Heart right ventricle (tissue), 16 donors: ENCODE measurements at regions not wholly inside any gene's neighbourhood (a gene's known extent, or its start where the extent isn't known, plus 50 kb on each side); places are given as distances from the start of the nearest gene placed in this dataset.

Experiments used
- ATAC-seq, 8 donors: fragments of 200-7000 bp; cut with Tn5 transposase; one replicate each; pipeline ENCODE4 v1.9.1; 2020; ENCODE audit warnings: mild to moderate bottlenecking in 8 of 8, moderate library complexity in 8 of 8, moderate number of reproducible peaks in 1 of 8
- DNase-seq, 2 donors: peaks; one replicate each; pipeline ENCODE4 v3.0.0-alpha.2; 2020
- H3K27ac ChIP-seq, 10 donors: fragments of 200-600 bp; sonication (generic) in 2 of 10; one replicate each; pipeline versions ENCODE4 v1.5.0 to v1.8.0; 2020 to 2022; ENCODE audit warnings: mild to moderate bottlenecking in 3 of 10
- H3K27me3 ChIP-seq, 7 donors: fragments of 200-600 bp; one replicate each; pipeline ENCODE4 v1.8.0; 2021 to 2022; ENCODE audit warnings: mild to moderate bottlenecking in 2 of 7
- H3K36me3 ChIP-seq, 9 donors: fragments of 200-600 bp; sonication (generic) in 1 of 9; one replicate each; pipeline versions ENCODE4 v1.5.0 to v1.8.0; 2020 to 2022; ENCODE audit warnings: mild to moderate bottlenecking in 2 of 9
- H3K4me1 ChIP-seq, 9 donors: fragments of 200-600 bp; sonication (generic) in 1 of 9; one replicate each; pipeline versions ENCODE4 v1.5.0 to v1.8.0; 2020 to 2022; ENCODE audit warnings: mild to moderate bottlenecking in 4 of 9
- H3K4me3 ChIP-seq, 10 donors: fragments of 200-600 bp; sonication (generic) in 2 of 10; one replicate each; pipeline versions ENCODE4 v1.5.0 to v1.8.0; 2020 to 2022; ENCODE audit warnings: mild to moderate bottlenecking in 7 of 10, moderate library complexity in 2 of 10
- H3K9me3 ChIP-seq, 11 donors: fragments of 200-600 bp in 10 of 11; sonication (generic) in 2 of 11; one replicate each; pipeline versions ENCODE4 v1.5.0 to v1.8.0; 2013 to 2022; ENCODE audit warnings: mild to moderate bottlenecking in 2 of 11, control low read depth in 1 of 11, moderate library complexity in 1 of 11
- CTCF ChIP-seq, 9 donors: fragments of 200-600 bp; sonication (generic) in 2 of 9; IDR thresholded peaks; one replicate each; pipeline versions ENCODE4 v1.5.0 to v1.8.0; 2021 to 2022; ENCODE audit warnings: antibody characterized with exemption in 9 of 9, mild to moderate bottlenecking in 5 of 9, moderate library complexity in 1 of 9
- WGBS, 2 donors: extraction: QIAGEN DNeasy Blood & Tissue Kit; methylation state at CpG; one replicate each; pipeline ENCODE4 v1.1.7; 2013; ENCODE audit warnings: inconsistent platforms in 1 of 2; 5-methylcytosine and 5-hydroxymethylcytosine counted together
- intact Hi-C, 10 donors: fragments of 100-400 bp; cut with DNase I; formaldehyde crosslinking; loops; one replicate each; pipeline versions ENCODE4 v1.11.1 to v1.14.2; 2022
- donor health status: Arrhythmogenic right ventricular cardiomyopathy.
- donor health status: ischemic (EF 13 %, LVEDD 7.1; RV severe dilation, severe dysfunction).
- donor health status: healthy with polysubstance abuse.
- donor health status: DM: no; HTN: yes; CAD: no.
- donor health status: DM: no; HTN: no; CAD: no.
- donor health status: ischemic (EF 25% LVEDD 6.9; RV normal size, moderate dysfunction).
- donor health status: ischemic (EF 25% LVEDD 5.7; RV mildly dilated, moderate dysfunction).
- donor health status: healthy.
- donor health status: DM: yes; HTN: yes; CAD: no.
- donor health status: Ischemic cardiomyopathy.
- donor health status: ischemic (EF 35%, LVEDD 5.7; RV mildly dilated, moderate dysfunction).
- donor health status: nonischemic (EF 11% LVEDD 7.7; RV severe dilation, severe dysfunction).
- donor health status: DM: yes; HTN: yes; CAD: no.
- donor health status: PGD.
- donor health status: ischemic (EF 29% LVEDD 5.4; RV normal size, mild dysfunction).
- donor health status: nonischemic (EF 23%, LVEDD 6.1; RV moderate dilation, normal function).

DNA sequence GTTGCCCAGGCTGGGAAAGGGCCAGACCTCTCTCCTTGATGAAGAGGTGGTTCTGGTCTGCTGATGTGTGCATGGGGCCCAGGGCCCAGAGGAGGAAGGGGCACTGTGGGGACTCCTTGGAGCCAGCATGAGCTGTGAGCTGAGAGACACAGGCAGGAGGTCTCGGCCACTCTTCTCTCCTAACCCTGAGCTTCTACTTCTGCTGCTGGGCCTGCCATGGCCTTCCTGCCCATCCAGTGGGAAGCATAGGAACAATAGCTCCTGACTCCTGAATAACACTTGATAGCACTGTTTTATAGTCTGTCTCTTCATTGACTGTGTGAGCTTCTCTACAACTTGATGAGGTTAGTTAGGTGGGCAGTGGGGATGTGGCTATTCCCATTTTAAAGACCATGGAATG is 181.1 kb downstream of the UTP18 start:
- ATAC-seq: no peak
- H3K4me3 ChIP-seq: no peak overlapping the region
- peaks cover 0 to 17% (median 0%) of the 10 kb centered on the region in 7 donors for H3K27me3 ChIP-seq
- H3K36me3 ChIP-seq: no peaks in the 10 kb centered on the region
- H3K27ac ChIP-seq: no peak overlapping the region
- WGBS, 2 donors: 96 to 100% methylated on average over 1 of the region's 1 CpG
- H3K9me3 ChIP-seq: peaks cover 0 to 10% (median 0%) of the 10 kb centered on the region in 11 donors
- intact Hi-C loops: no loop called here
- no peak for DNase-seq
- TF ChIP-seq CTCF (IDR thresholded peaks at IDR 0.05): no peak
- H3K4me1 ChIP-seq: peaks cover 0 to 16% (median 0%) of the 10 kb centered on the region in 9 donors

DNA sequence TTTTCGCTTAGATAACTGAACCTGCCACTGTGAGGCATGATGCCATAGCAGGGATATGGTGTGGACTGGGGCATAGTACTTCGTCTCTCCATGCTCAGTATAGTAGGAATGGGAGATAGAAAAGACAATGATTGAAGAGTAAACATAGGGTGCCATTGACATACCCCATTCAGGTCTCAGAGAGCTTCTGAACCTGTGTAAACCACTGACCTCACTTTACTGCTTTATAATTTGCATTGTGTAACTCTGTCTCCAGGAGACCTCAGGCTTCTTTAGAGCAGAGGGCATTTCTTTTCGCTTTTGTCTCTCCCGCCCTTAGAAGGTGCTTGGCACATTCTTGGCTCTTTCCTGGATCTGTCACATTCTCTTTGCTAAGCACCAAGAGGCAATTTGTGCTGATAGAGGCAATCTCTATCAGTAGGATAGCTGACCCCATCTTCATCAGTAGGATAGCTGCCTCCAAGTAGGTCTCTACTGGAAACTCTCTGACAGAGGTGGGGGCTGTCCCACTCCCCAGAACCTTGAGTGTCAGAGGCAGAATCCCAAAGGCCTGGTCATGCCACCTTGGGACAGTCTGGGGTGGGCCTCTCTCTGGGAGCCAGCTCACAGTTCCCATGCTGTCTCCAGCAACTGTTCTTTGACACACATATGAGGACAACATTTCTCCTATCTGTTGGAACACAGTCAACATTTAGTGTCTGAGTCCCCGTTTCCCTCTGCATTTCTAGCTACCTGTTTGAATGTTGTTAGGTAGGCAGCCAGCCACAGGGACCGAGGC is 181.9 kb downstream of the UTP18 start:
- intact Hi-C loops: no loop called here
- Histone ChIP-seq H3K9me3 (peaks cover 0 to 10% (median 0%) of the 10 kb centered on the region in 11 donors), H3K27me3 (peaks cover 0 to 17% (median 0%) of the 10 kb centered on the region in 7 donors), H3K4me1 (peaks cover 0 to 16% (median 0%) of the 10 kb centered on the region in 9 donors), H3K4me3 (no peak overlapping the region), H3K27ac (no peak overlapping the region), H3K36me3 (no peaks in the 10 kb centered on the region)
- DNase-seq (no peak), ATAC-seq (no peak)
- TF ChIP-seq CTCF (IDR thresholded peaks at IDR 0.05): no peak
- WGBS, 2 donors: 81 to 87% methylated on average over 6 of the region's 6 CpGs

DNA sequence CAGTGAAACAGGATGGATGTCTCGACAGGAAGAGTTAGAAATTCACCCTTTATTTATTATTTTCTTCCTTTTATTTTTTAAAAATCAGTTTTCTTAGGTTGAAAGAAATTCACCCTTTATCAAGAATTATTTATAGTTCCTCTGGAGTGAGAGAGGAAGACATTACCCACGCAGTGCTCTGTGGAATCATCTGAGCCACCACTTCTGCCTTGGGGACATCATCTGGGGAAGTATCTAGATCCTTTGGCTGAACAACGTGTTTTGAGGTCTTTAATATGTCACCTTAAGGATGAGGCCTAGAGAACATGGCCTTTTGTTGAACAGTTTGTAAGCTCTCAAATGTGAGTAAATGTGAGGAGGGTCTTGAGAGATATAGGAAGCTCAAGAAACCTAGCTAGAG is 183.3 kb downstream of the UTP18 start:
- H3K4me3 ChIP-seq: no peak overlapping the region
- H3K9me3 ChIP-seq: peaks cover 0 to 12% (median 0%) of the 10 kb centered on the region in 11 donors
- peaks cover 0 to 17% (median 0%) of the 10 kb centered on the region in 7 donors for H3K27me3 ChIP-seq
- H3K27ac ChIP-seq: no peak overlapping the region
- DNase-seq: no peak
- peaks cover 0 to 16% (median 0%) of the 10 kb centered on the region in 9 donors for H3K4me1 ChIP-seq
- 76 to 78% methylated on average over 3 of the region's 3 CpGs for WGBS, 2 donors
- no peak for ATAC-seq
- H3K36me3 ChIP-seq: no peaks in the 10 kb centered on the region
- TF ChIP-seq CTCF (IDR thresholded peaks at IDR 0.05): no peak
- intact Hi-C loops: no loop called here

DNA sequence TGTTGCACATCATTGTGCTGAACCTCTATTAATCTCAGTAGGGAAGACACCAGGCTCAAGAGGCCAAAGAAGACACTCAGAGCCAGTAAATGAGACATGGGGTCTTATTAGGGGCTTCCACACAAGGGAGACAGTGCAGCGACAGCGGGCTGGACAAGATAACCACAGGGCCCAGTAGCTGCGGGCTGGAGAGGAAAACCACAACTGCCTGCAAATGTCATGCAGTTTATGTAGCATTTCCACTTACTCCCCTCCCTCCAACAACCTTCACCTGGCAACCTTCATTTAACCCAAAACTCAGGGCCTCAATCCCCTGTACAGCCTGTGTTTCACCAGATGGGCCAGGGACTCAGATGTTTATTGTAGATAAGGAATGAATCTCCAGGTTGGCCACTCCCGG is 185.6 kb downstream of the UTP18 start:
- TF ChIP-seq CTCF (IDR thresholded peaks at IDR 0.05): no peak
- Histone ChIP-seq H3K27ac (no peak overlapping the region), H3K9me3 (peaks cover 0 to 7% (median 0%) of the 10 kb centered on the region in 11 donors), H3K4me1 (no peaks in the 10 kb centered on the region), H3K27me3 (peaks cover 0 to 17% (median 0%) of the 10 kb centered on the region in 7 donors), H3K4me3 (no peak overlapping the region), H3K36me3 (no peaks in the 10 kb centered on the region)
- no peak for DNase-seq
- no peak for ATAC-seq
- intact Hi-C loops: no loop called here
- 81 to 89% methylated on average over 4 of the region's 4 CpGs for WGBS, 2 donors
